ENCODE measurements at regions not wholly inside any gene's neighbourhood (a gene's known extent, or its start where the extent isn't known, plus 50 kb on each side); places are given as distances from the start of the nearest gene placed in this dataset.
A peak's percentile ranks its signal among the peaks of the same experiment; 100 is the strongest.

- no peaks in the 10 kb centered on the region for H3K36me3 Mint-ChIP-seq (ENCODE audit: low read depth, unreplicated experiment)
Observed at GRCh38 chr4:28269426-28269825, 1408.8 kb downstream of the STIM2 start.

GRCh38 chr4:28277931-28278330 is 1417.3 kb downstream of the STIM2 start:
- Mint-ChIP-seq H3K27me3 (ENCODE audit: low read depth, unreplicated experiment) (no peaks in the 10 kb centered on the region), H3K4me3 (ENCODE audit: unreplicated experiment) (no peak overlapping the region), H3K9me3 (ENCODE audit: unreplicated experiment) (peaks cover 7% of the 10 kb centered on the region), H3K4me1 (ENCODE audit: low read depth, unreplicated experiment) (peaks cover 43% of the 10 kb centered on the region), H3K36me3 (ENCODE audit: low read depth, unreplicated experiment) (peaks cover 2% of the 10 kb centered on the region), H3K27ac (ENCODE audit: unreplicated experiment) (peak overlapping the region; percentile 20)
- Histone ChIP-seq H3K36me3 (ENCODE audit: insufficient read depth, low read length) (no peaks in the 10 kb centered on the region), H3K4me3 (ENCODE audit: insufficient read depth, low read depth, low read length) (no peak overlapping the region), H3K79me2 (ENCODE audit: insufficient read depth, low read length) (no peaks in the 10 kb centered on the region), H3K27ac (ENCODE audit: low read depth, low read length) (no peak overlapping the region), H3K9ac (ENCODE audit: low read length) (no peak overlapping the region), H2AFZ (ENCODE audit: low read depth, low read length) (no peak overlapping the region), H3K27me3 (ENCODE audit: insufficient read depth, low read length) (no peaks in the 10 kb centered on the region), H3K4me1 (ENCODE audit: insufficient read depth, low read length) (no peaks in the 10 kb centered on the region), H3K9me3 (ENCODE audit: insufficient read depth, low read depth, low read length) (no peaks in the 10 kb centered on the region), H3K4me2 (ENCODE audit: low read length) (no peak overlapping the region), H4K20me1 (ENCODE audit: insufficient read depth, low read length) (no peaks in the 10 kb centered on the region)
- TF ChIP-seq, protein P1, sequence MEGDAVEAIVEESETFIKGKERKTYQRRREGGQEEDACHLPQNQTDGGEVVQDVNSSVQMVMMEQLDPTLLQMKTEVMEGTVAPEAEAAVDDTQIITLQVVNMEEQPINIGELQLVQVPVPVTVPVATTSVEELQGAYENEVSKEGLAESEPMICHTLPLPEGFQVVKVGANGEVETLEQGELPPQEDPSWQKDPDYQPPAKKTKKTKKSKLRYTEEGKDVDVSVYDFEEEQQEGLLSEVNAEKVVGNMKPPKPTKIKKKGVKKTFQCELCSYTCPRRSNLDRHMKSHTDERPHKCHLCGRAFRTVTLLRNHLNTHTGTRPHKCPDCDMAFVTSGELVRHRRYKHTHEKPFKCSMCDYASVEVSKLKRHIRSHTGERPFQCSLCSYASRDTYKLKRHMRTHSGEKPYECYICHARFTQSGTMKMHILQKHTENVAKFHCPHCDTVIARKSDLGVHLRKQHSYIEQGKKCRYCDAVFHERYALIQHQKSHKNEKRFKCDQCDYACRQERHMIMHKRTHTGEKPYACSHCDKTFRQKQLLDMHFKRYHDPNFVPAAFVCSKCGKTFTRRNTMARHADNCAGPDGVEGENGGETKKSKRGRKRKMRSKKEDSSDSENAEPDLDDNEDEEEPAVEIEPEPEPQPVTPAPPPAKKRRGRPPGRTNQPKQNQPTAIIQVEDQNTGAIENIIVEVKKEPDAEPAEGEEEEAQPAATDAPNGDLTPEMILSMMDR (IDR thresholded peaks at IDR 0.05; ENCODE audit: insufficient read depth, low read depth, low read length), result no peak
- TF ChIP-seq EZH2 (IDR thresholded peaks at IDR 0.05; ENCODE audit: insufficient read depth, low read length), result no peak
- FAIRE-seq, result no peak
- DNase-seq (ENCODE audit: low read depth), result no peak

More at GRCh38 chr4:28269426-28269825, 1408.8 kb downstream of the STIM2 start:
- TF ChIP-seq, protein P1 (IDR thresholded peaks at IDR 0.05; ENCODE audit: insufficient read depth, low read depth, low read length), result no peak
- TF ChIP-seq EZH2 (IDR thresholded peaks at IDR 0.05; ENCODE audit: insufficient read depth, low read length), result no peak
- no peaks in the 10 kb centered on the region for H3K9me3 ChIP-seq (ENCODE audit: insufficient read depth, low read depth, low read length)
- H4K20me1 ChIP-seq (ENCODE audit: insufficient read depth, low read length), result no peaks in the 10 kb centered on the region
- no peaks in the 10 kb centered on the region for H3K27me3 Mint-ChIP-seq (ENCODE audit: low read depth, unreplicated experiment)
- peaks cover 2% of the 10 kb centered on the region for H3K9me3 Mint-ChIP-seq (ENCODE audit: unreplicated experiment)
- DNase-seq (ENCODE audit: low read depth) (no peak), FAIRE-seq (no peak)
- no peak overlapping the region for H3K9ac ChIP-seq (ENCODE audit: low read length)
- no peaks in the 10 kb centered on the region for H3K27me3 ChIP-seq (ENCODE audit: insufficient read depth, low read length)
- H3K4me1 Mint-ChIP-seq (ENCODE audit: low read depth, unreplicated experiment), result peaks cover 8% of the 10 kb centered on the region
- H2AFZ ChIP-seq (ENCODE audit: low read depth, low read length), result no peak overlapping the region
- H3K4me3 Mint-ChIP-seq (ENCODE audit: unreplicated experiment), result no peak overlapping the region
- no peaks in the 10 kb centered on the region for H3K4me1 ChIP-seq (ENCODE audit: insufficient read depth, low read length)
- no peak overlapping the region for H3K4me3 ChIP-seq (ENCODE audit: insufficient read depth, low read depth, low read length)
- H3K36me3 ChIP-seq (ENCODE audit: insufficient read depth, low read length), result no peaks in the 10 kb centered on the region
- no peak overlapping the region for H3K27ac ChIP-seq (ENCODE audit: low read depth, low read length)
- no peak overlapping the region for H3K27ac Mint-ChIP-seq (ENCODE audit: unreplicated experiment)
- no peaks in the 10 kb centered on the region for H3K79me2 ChIP-seq (ENCODE audit: insufficient read depth, low read length)
- H3K4me2 ChIP-seq (ENCODE audit: low read length), result no peak overlapping the region

GRCh38 chr4:28278676-28279075 is 1418.0 kb downstream of the STIM2 start:
- Histone ChIP-seq H3K36me3 (ENCODE audit: insufficient read depth, low read length) (no peaks in the 10 kb centered on the region), H3K9ac (ENCODE audit: low read length) (no peak overlapping the region), H3K79me2 (ENCODE audit: insufficient read depth, low read length) (no peaks in the 10 kb centered on the region), H3K4me2 (ENCODE audit: low read length) (no peak overlapping the region), H3K9me3 (ENCODE audit: insufficient read depth, low read depth, low read length) (no peaks in the 10 kb centered on the region), H3K27me3 (ENCODE audit: insufficient read depth, low read length) (no peaks in the 10 kb centered on the region), H2AFZ (ENCODE audit: low read depth, low read length) (peak overlapping the region; percentile 20), H4K20me1 (ENCODE audit: insufficient read depth, low read length) (no peaks in the 10 kb centered on the region), H3K4me3 (ENCODE audit: insufficient read depth, low read depth, low read length) (no peak overlapping the region), H3K4me1 (ENCODE audit: insufficient read depth, low read length) (no peaks in the 10 kb centered on the region), H3K27ac (ENCODE audit: low read depth, low read length) (no peak overlapping the region)
- no peaks in the 10 kb centered on the region for H3K27me3 Mint-ChIP-seq (ENCODE audit: low read depth, unreplicated experiment)
- H3K4me3 Mint-ChIP-seq (ENCODE audit: unreplicated experiment), result no peak overlapping the region
- H3K27ac Mint-ChIP-seq (ENCODE audit: unreplicated experiment), result peak overlapping the region; percentile 95
- peaks cover 43% of the 10 kb centered on the region for H3K4me1 Mint-ChIP-seq (ENCODE audit: low read depth, unreplicated experiment)
- no peak for FAIRE-seq
- TF ChIP-seq, protein P1 (IDR thresholded peaks at IDR 0.05; ENCODE audit: insufficient read depth, low read depth, low read length), result no peak
- no peak for TF ChIP-seq EZH2 (IDR thresholded peaks at IDR 0.05; ENCODE audit: insufficient read depth, low read length)
- DNase-seq (ENCODE audit: low read depth), result no peak
- peaks cover 10% of the 10 kb centered on the region for H3K9me3 Mint-ChIP-seq (ENCODE audit: unreplicated experiment)
- H3K36me3 Mint-ChIP-seq (ENCODE audit: low read depth, unreplicated experiment), result peaks cover 3% of the 10 kb centered on the region

All from astrocyte (in vitro differentiated cells and primary cell).